NCI-H82 (cell line): ENCODE measurements at regions not wholly inside any gene's neighbourhood (a gene's known extent, or its start where the extent isn't known, plus 50 kb on each side); places are given as distances from the start of the nearest gene placed in this dataset.

Source experiments
- DNase-seq: peaks from one replicate; lab custom pipeline; 2025; lab: John Stamatoyannopoulos, UW

DNA sequence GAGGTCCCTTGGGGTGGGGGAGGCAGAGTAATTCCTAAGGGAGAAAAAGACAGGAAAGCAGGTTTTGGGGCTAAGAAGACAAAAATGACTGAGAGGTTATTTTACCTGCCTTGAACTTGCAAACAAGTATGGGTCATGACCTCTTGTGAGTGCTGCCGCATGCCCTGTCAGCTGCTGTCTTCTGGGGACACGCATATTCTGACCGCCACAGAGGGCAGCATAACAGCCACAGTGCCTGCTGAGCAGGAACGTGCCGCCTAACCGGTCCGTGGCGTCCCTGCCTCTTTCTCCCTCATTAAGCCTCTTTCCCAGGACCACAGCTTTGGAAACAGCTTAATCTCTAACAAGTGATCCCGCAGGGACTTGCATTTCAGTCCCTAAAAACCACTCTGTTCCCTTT lies 51.3 kb upstream of the KCNA1 start:
- DNase-seq = peak; percentile 70

DNA sequence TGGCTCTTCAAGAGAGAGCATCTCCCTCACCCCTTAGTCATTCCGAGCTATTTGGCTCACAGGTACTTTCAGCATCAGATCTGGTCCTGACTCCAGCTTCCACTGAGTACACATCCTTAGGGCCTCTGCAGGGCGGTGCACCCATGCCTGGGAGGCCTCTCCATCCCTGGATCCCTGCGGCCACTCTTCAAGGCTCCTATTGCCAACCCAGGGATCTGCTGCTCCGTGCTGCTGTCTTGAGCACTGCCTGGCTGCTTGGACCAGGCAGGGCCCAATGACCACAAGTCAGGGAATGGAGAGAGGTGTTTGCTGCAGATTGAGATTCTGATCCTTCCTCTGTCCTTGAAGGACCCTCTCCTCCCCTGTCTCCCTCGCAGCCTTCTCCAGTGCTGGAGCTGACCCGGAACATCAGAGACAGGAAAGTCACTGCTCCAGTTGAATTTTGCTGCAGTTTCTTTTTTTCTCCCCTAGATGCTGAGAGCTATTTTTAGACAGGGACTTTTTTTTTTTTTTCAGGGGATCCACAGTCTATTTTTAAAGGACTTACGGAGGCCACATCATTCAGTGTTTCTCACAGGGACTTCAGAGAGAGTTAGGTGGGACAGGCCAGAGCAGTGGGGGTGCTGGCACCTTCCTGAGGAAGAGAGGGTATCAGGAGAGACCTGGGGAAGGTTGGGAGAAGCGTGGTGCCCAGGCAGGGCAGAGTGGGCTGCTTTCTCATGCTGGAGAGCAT lies 50.1 kb upstream of the KCNA1 start:
- DNase-seq = no peak
